Liver (tissue), 8 donors: ENCODE measurements at regions not wholly inside any gene's neighbourhood (a gene's known extent, or its start where the extent isn't known, plus 50 kb on each side); places are given as distances from the start of the nearest gene placed in this dataset.

Experiments used
- DNase-seq: peaks from one replicate; pipeline ENCODE4 v3.0.0-alpha.2; 2017; ENCODE audit warnings: low spot score
- H3K27ac ChIP-seq, 2 donors: one replicate each; pipeline ENCODE4 v1.7.0; 2013; ENCODE audit warnings: inconsistent platforms in 2 of 2, low read length in 2 of 2, control low read depth in 1 of 2, low read depth in 1 of 2, mild to moderate bottlenecking in 1 of 2
- H3K27me3 ChIP-seq, 4 donors: one replicate each; pipeline versions ENCODE4 v1.6.1 to v1.7.0; 2013; ENCODE audit warnings: low read length in 3 of 4, inconsistent platforms in 1 of 4, mild to moderate bottlenecking in 1 of 4, moderate library complexity in 1 of 4; ENCODE audit not compliant: control insufficient read depth in 4 of 4, insufficient read depth in 4 of 4
- H3K36me3 ChIP-seq, 4 donors: one replicate each; pipeline versions ENCODE4 v1.6.1 to v1.7.0; 2013; ENCODE audit warnings: low read length in 3 of 4, mild to moderate bottlenecking in 3 of 4, low read depth in 1 of 4, moderate library complexity in 1 of 4; ENCODE audit not compliant: control insufficient read depth in 4 of 4, insufficient read depth in 3 of 4
- H3K4me1 ChIP-seq, 4 donors: one replicate each; pipeline versions ENCODE4 v1.6.1 to v1.7.0; 2013; ENCODE audit warnings: low read length in 3 of 4, mild to moderate bottlenecking in 3 of 4, moderate library complexity in 1 of 4; ENCODE audit not compliant: control insufficient read depth in 4 of 4, insufficient read depth in 4 of 4
- H3K4me3 ChIP-seq, 3 donors: one replicate each; pipeline versions ENCODE4 v1.6.1 to v1.7.0; 2013; ENCODE audit warnings: low read length in 3 of 3, control low read depth in 1 of 3, low read depth in 1 of 3, mild to moderate bottlenecking in 1 of 3
- H3K9ac ChIP-seq, 2 donors: one replicate each; pipeline ENCODE4 v1.7.0; 2013; ENCODE audit warnings: low read length in 2 of 2, mild to moderate bottlenecking in 2 of 2, moderate library complexity in 2 of 2, control low read depth in 1 of 2, low read depth in 1 of 2
- H3K9me3 ChIP-seq, 4 donors: one replicate each; pipeline versions ENCODE4 v1.6.1 to v1.7.0; 2013; ENCODE audit warnings: low read length in 3 of 4; ENCODE audit not compliant: control insufficient read depth in 4 of 4
- EGR1 ChIP-seq, 2 donors: IDR thresholded peaks; 2 replicates each; pipeline ENCODE4 v1.6.1; 2016 to 2018; ENCODE audit warnings: antibody characterized with exemption in 2 of 2, low read depth in 2 of 2
- FOXA1 ChIP-seq: IDR thresholded peaks from 2 replicates; pipeline ENCODE4 v1.6.1; 2016; ENCODE audit warnings: antibody characterized with exemption
- FOXA2 ChIP-seq: IDR thresholded peaks from 2 replicates; pipeline ENCODE4 v1.6.1; 2016; ENCODE audit warnings: antibody characterized with exemption
- GABPA ChIP-seq, 2 donors: IDR thresholded peaks in 1 of 2; conservative IDR thresholded peaks in 1 of 2; 2 replicates each; pipeline ENCODE4 v1.6.1; 2016; ENCODE audit warnings: antibody characterized with exemption in 2 of 2, mild to moderate bottlenecking in 1 of 2, moderate library complexity in 1 of 2
- HNF4A ChIP-seq, 2 donors: conservative IDR thresholded peaks; 2 replicates each; pipeline ENCODE4 v1.6.1; 2016; ENCODE audit warnings: antibody characterized with exemption in 2 of 2, mild to moderate bottlenecking in 2 of 2
- HNF4G ChIP-seq: IDR thresholded peaks from 2 replicates; pipeline ENCODE4 v1.6.1; 2016; ENCODE audit warnings: antibody characterized with exemption
- JUND ChIP-seq, 2 donors: IDR thresholded peaks; 2 replicates each; pipeline ENCODE4 v1.6.1; 2016; ENCODE audit warnings: antibody characterized with exemption in 2 of 2
- NR2F2 ChIP-seq: IDR thresholded peaks from 2 replicates; pipeline ENCODE4 v1.6.1; 2016; ENCODE audit warnings: antibody characterized with exemption
- RAD21 ChIP-seq, 2 donors: IDR thresholded peaks; 2 replicates each; pipeline ENCODE4 v1.6.1; 2016; ENCODE audit warnings: antibody characterized with exemption in 2 of 2, mild to moderate bottlenecking in 2 of 2
- SP1 ChIP-seq: IDR thresholded peaks from 2 replicates; pipeline ENCODE4 v1.6.1; 2018; ENCODE audit warnings: antibody characterized with exemption, mild to moderate bottlenecking
- TAF1 ChIP-seq: conservative IDR thresholded peaks from 2 replicates; pipeline ENCODE4 v1.6.1; 2016; ENCODE audit warnings: antibody characterized with exemption, mild to moderate bottlenecking
- YY1 ChIP-seq: IDR thresholded peaks from 2 replicates; pipeline ENCODE4 v1.6.1; 2016; ENCODE audit warnings: antibody characterized with exemption, mild to moderate bottlenecking
- WGBS: extraction: QIAGEN DNeasy Blood & Tissue Kit; methylation state at CpG from one replicate; pipeline ENCODE4 v1.1.7; 2013; 5-methylcytosine and 5-hydroxymethylcytosine counted together
- TF ChIP-seq, protein P1 (sequence below): IDR thresholded peaks from 2 replicates; pipeline ENCODE4 v1.6.1; 2016; ENCODE audit warnings: antibody characterized with exemption, mild to moderate bottlenecking
- TF ChIP-seq, protein P2 (sequence below): IDR thresholded peaks from 2 replicates; pipeline ENCODE4 v1.6.1; 2016; ENCODE audit warnings: antibody characterized with exemption
- TF ChIP-seq, protein P3 (sequence below): IDR thresholded peaks from 2 replicates; pipeline ENCODE4 v1.6.1; 2016; ENCODE audit warnings: antibody characterized with exemption
- TF ChIP-seq, protein P4 (sequence below): fragments of 150-350 bp; IDR thresholded peaks from 2 replicates; pipeline ENCODE4 v1.5.1; 2017; ENCODE audit warnings: improper control_type of control experiment, low read depth, low read length; ENCODE audit not compliant: missing input control
- TF ChIP-seq, protein P5 (sequence below): IDR thresholded peaks from 2 replicates; pipeline ENCODE4 v1.6.1; 2016; ENCODE audit warnings: antibody characterized with exemption
- donor health status: healthy.
- donor health status: healthy.
- donor health status: healthy.
- donor health status: healthy.
- donor health status: healthy.

DNA sequence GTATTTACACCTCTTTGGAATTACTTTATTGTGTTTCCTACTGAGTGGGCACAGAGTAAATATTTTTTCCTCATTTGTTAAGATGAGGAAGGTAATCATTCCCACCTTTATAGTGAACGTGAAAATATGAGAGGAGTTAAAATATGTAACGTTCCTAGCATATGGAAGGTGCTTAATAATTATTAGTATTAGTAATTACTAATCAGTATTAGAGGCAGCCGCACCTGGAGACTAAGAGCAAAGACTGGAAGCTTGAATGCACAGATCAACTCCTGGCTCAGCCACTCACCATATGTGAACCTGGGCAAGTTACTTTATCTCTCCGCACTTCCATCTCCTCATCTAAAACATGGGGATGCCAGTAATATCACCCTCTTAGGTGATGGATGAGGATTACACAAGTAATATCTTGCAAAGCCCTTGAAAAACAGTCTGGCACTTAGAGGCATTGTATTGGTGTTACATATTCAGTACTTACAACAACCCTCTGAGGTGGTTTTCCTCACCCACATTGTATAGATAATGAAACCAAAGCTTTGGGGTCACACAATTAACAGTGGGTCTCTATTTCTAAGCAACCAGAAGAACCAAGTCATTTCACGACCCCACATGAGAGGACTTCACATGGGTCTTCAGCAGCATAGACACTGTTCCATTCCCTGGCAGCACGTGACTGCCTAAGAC, 100.3 kb upstream of the KCTD1 start:
- H3K36me3 ChIP-seq: no peaks in the 10 kb centered on the region
- WGBS: 87% methylated on average over 6 of the region's 6 CpGs
- H3K27ac ChIP-seq: no peak overlapping the region
- peaks cover 0 to 2% (median 0%) of the 10 kb centered on the region in 4 donors for H3K4me1 ChIP-seq
- no peak overlapping the region for H3K4me3 ChIP-seq
- no peaks in the 10 kb centered on the region for H3K27me3 ChIP-seq
- no peaks in the 10 kb centered on the region for H3K9me3 ChIP-seq
- no peak overlapping the region for H3K9ac ChIP-seq
- DNase-seq: no peak
- TF ChIP-seq, protein P1, sequence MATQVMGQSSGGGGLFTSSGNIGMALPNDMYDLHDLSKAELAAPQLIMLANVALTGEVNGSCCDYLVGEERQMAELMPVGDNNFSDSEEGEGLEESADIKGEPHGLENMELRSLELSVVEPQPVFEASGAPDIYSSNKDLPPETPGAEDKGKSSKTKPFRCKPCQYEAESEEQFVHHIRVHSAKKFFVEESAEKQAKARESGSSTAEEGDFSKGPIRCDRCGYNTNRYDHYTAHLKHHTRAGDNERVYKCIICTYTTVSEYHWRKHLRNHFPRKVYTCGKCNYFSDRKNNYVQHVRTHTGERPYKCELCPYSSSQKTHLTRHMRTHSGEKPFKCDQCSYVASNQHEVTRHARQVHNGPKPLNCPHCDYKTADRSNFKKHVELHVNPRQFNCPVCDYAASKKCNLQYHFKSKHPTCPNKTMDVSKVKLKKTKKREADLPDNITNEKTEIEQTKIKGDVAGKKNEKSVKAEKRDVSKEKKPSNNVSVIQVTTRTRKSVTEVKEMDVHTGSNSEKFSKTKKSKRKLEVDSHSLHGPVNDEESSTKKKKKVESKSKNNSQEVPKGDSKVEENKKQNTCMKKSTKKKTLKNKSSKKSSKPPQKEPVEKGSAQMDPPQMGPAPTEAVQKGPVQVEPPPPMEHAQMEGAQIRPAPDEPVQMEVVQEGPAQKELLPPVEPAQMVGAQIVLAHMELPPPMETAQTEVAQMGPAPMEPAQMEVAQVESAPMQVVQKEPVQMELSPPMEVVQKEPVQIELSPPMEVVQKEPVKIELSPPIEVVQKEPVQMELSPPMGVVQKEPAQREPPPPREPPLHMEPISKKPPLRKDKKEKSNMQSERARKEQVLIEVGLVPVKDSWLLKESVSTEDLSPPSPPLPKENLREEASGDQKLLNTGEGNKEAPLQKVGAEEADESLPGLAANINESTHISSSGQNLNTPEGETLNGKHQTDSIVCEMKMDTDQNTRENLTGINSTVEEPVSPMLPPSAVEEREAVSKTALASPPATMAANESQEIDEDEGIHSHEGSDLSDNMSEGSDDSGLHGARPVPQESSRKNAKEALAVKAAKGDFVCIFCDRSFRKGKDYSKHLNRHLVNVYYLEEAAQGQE: no peak
- TF ChIP-seq YY1 (no peak), GABPA (IDR thresholded peaks at IDR 0.05 in 1 of 2, conservative IDR thresholded peaks at IDR 0.05 in 1 of 2) (no peak), HNF4A (conservative IDR thresholded peaks at IDR 0.05) (no peak), NR2F2 (no peak), SP1 (no peak), FOXA2 (no peak), RAD21 (IDR thresholded peaks at IDR 0.05) (no peak), EGR1 (IDR thresholded peaks at IDR 0.05; ENCODE audit: low read depth in 2 of 2) (no peak), TAF1 (no peak), FOXA1 (no peak), JUND (IDR thresholded peaks at IDR 0.05) (no peak)
- TF ChIP-seq, protein P2, sequence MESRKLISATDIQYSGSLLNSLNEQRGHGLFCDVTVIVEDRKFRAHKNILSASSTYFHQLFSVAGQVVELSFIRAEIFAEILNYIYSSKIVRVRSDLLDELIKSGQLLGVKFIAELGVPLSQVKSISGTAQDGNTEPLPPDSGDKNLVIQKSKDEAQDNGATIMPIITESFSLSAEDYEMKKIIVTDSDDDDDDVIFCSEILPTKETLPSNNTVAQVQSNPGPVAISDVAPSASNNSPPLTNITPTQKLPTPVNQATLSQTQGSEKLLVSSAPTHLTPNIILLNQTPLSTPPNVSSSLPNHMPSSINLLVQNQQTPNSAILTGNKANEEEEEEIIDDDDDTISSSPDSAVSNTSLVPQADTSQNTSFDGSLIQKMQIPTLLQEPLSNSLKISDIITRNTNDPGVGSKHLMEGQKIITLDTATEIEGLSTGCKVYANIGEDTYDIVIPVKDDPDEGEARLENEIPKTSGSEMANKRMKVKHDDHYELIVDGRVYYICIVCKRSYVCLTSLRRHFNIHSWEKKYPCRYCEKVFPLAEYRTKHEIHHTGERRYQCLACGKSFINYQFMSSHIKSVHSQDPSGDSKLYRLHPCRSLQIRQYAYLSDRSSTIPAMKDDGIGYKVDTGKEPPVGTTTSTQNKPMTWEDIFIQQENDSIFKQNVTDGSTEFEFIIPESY: no peak
- TF ChIP-seq, protein P3, sequence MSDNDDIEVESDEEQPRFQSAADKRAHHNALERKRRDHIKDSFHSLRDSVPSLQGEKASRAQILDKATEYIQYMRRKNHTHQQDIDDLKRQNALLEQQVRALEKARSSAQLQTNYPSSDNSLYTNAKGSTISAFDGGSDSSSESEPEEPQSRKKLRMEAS: no peak

DNA sequence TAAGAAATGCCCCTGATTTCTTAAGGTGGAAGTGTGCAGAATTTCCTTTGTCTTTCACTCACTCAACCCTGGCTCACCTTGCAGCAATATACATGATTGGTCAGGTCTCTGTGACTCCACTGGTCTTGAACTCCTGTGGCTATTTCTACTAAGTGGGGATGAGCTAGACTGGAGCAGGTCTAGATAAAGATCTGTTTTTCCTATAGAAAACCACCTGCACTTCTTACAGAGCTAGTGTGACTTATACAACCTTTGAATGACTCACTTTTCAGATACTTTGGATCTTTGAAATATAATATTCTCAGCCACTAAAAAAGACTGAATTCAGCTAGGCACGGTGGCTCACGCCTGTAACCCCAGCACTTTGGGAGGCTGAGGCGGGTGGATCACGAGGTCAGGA, 98.5 kb upstream of the KCTD1 start:
- Histone ChIP-seq H3K9ac (no peak overlapping the region), H3K27ac (no peak overlapping the region), H3K4me3 (no peak overlapping the region), H3K9me3 (no peaks in the 10 kb centered on the region), H3K36me3 (no peaks in the 10 kb centered on the region), H3K4me1 (peaks cover 0 to 2% (median 0%) of the 10 kb centered on the region in 4 donors), H3K27me3 (no peaks in the 10 kb centered on the region)
- TF ChIP-seq SP1: no peak
- TF ChIP-seq, protein P3: no peak
- TF ChIP-seq, protein P4, sequence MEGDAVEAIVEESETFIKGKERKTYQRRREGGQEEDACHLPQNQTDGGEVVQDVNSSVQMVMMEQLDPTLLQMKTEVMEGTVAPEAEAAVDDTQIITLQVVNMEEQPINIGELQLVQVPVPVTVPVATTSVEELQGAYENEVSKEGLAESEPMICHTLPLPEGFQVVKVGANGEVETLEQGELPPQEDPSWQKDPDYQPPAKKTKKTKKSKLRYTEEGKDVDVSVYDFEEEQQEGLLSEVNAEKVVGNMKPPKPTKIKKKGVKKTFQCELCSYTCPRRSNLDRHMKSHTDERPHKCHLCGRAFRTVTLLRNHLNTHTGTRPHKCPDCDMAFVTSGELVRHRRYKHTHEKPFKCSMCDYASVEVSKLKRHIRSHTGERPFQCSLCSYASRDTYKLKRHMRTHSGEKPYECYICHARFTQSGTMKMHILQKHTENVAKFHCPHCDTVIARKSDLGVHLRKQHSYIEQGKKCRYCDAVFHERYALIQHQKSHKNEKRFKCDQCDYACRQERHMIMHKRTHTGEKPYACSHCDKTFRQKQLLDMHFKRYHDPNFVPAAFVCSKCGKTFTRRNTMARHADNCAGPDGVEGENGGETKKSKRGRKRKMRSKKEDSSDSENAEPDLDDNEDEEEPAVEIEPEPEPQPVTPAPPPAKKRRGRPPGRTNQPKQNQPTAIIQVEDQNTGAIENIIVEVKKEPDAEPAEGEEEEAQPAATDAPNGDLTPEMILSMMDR: no peak
- no peak for TF ChIP-seq RAD21 (IDR thresholded peaks at IDR 0.05)
- TF ChIP-seq GABPA (IDR thresholded peaks at IDR 0.05 in 1 of 2, conservative IDR thresholded peaks at IDR 0.05 in 1 of 2): no peak
- TF ChIP-seq NR2F2: no peak
- no peak for TF ChIP-seq HNF4G
- no peak for TF ChIP-seq YY1
- TF ChIP-seq FOXA1: no peak
- no peak for TF ChIP-seq EGR1 (IDR thresholded peaks at IDR 0.05; ENCODE audit: low read depth in 2 of 2)
- TF ChIP-seq, protein P1: no peak
- TF ChIP-seq, protein P5, sequence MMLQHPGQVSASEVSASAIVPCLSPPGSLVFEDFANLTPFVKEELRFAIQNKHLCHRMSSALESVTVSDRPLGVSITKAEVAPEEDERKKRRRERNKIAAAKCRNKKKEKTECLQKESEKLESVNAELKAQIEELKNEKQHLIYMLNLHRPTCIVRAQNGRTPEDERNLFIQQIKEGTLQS: no peak
- WGBS: 84% methylated on average over 4 of the region's 4 CpGs
- no peak for DNase-seq
